Prostate gland (tissue), 2 donors: ENCODE measurements at regions not wholly inside any gene's neighbourhood (a gene's known extent, or its start where the extent isn't known, plus 50 kb on each side); places are given as distances from the start of the nearest gene placed in this dataset.

ENCODE experiments used
- DNase-seq: peaks from one replicate; pipeline ENCODE4 v3.0.0-alpha.2; 2019; ENCODE audit warnings: low spot score
- H3K27ac ChIP-seq, 2 donors: fragments of 200-600 bp; sonication (generic); 2 replicates each; pipeline ENCODE4 v1.5.1; 2017 to 2019
- H3K27me3 ChIP-seq: fragments of 200-600 bp; sonication (generic); replicated peaks from 2 replicates; pipeline ENCODE4 v1.5.1; 2019; ENCODE audit not compliant: insufficient read depth
- H3K36me3 ChIP-seq, 2 donors: fragments of 200-600 bp; sonication (generic); 1 replicate in 1 of 2; 2 replicates in 1 of 2; pipeline versions ENCODE4 v1.5.1 to v1.8.1; 2017 to 2019
- H3K4me1 ChIP-seq: fragments of 200-600 bp; sonication (generic); replicated peaks from 2 replicates; pipeline ENCODE4 v1.5.1; 2019
- H3K4me3 ChIP-seq, 2 donors: fragments of 200-600 bp; sonication (generic); 2 replicates each; pipeline ENCODE4 v1.5.1; 2017 to 2019
- H3K9me3 ChIP-seq: fragments of 200-600 bp; sonication (generic); 2 replicates; pipeline ENCODE4 v1.5.1; 2017
- CTCF ChIP-seq, 4 experiments: fragments of 200-600 bp in 2 of 4; fragments of 450-650 bp in 2 of 4; sonication (generic) in 2 of 4; IDR thresholded peaks; 1 replicate in 3 of 4; 2 replicates in 1 of 4; pipeline ENCODE4 v1.5.1; 2016 to 2019; ENCODE audit warnings: antibody characterized with exemption in 4 of 4, mild to moderate bottlenecking in 2 of 4, moderate library complexity in 2 of 4
- POLR2A ChIP-seq: fragments of 450-650 bp; IDR thresholded peaks from one replicate; pipeline ENCODE4 v1.6.1; 2016; ENCODE audit warnings: antibody characterized with exemption, mild to moderate bottlenecking
- POLR2AphosphoS5 ChIP-seq: sonication (generic); formaldehyde crosslinking; IDR thresholded peaks from one replicate; pipeline ENCODE4 v1.6.1; 2017; ENCODE audit warnings: antibody characterized with exemption
- whole genome bisulfite sequencing: methylation state at CpG from one replicate; pipeline ENCODE4 v1.1.5; 2018; 5-methylcytosine and 5-hydroxymethylcytosine counted together
- intact Hi-C: fragments of 100-400 bp; cut with DNase I; formaldehyde crosslinking; loops from one replicate; pipeline ENCODE4 v1.14.2; 2022

- 66% methylated on average over 10 of the region's 10 CpGs for WGBS
- Histone ChIP-seq H3K27ac (no peak overlapping the region), H3K27me3 (no peaks in the 10 kb centered on the region), H3K36me3 (no peaks in the 10 kb centered on the region), H3K9me3 (no peaks in the 10 kb centered on the region), H3K4me1 (no peaks in the 10 kb centered on the region), H3K4me3 (no peak overlapping the region)
- TF ChIP-seq CTCF (IDR thresholded peaks at IDR 0.05) (no peak), POLR2A (no peak), POLR2AphosphoS5 (no peak)
- DNase-seq = peak; percentile 28
- intact Hi-C loops = no loop called here
Observed at GRCh38 chr9:91073049-91073810, 271.6 kb downstream of the SYK start.

GRCh38 chr9:91073811-91074771 is 272.5 kb downstream of the SYK start:
- no peak for DNase-seq
- no peak overlapping the region for H3K4me3 ChIP-seq
- H3K27me3 ChIP-seq = no peaks in the 10 kb centered on the region
- 91% methylated on average over 14 of the region's 14 CpGs for whole genome bisulfite sequencing
- intact Hi-C loops = no loop called here
- H3K36me3 ChIP-seq = no peaks in the 10 kb centered on the region
- no peaks in the 10 kb centered on the region for H3K9me3 ChIP-seq
- TF ChIP-seq CTCF (IDR thresholded peaks at IDR 0.05) = no peak
- TF ChIP-seq POLR2A = no peak
- no peak for TF ChIP-seq POLR2AphosphoS5
- no peaks in the 10 kb centered on the region for H3K4me1 ChIP-seq
- H3K27ac ChIP-seq = no peak overlapping the region

GRCh38 chr9:91074866-91075265 is 273.2 kb downstream of the SYK start:
- 91% methylated on average over 13 of the region's 13 CpGs for WGBS
- H3K27ac ChIP-seq = no peak overlapping the region
- no peak overlapping the region for H3K4me3 ChIP-seq
- TF ChIP-seq POLR2A = no peak
- TF ChIP-seq CTCF (IDR thresholded peaks at IDR 0.05) = no peak
- TF ChIP-seq POLR2AphosphoS5 = no peak
- DNase-seq = no peak
- intact Hi-C loops = no loop called here
- no peaks in the 10 kb centered on the region for H3K9me3 ChIP-seq
- H3K4me1 ChIP-seq = no peaks in the 10 kb centered on the region
- H3K36me3 ChIP-seq = no peaks in the 10 kb centered on the region
- no peaks in the 10 kb centered on the region for H3K27me3 ChIP-seq

GRCh38 chr9:91075279-91075678 is 273.7 kb downstream of the SYK start:
- no peak for DNase-seq
- H3K36me3 ChIP-seq = no peaks in the 10 kb centered on the region
- H3K4me3 ChIP-seq = no peak overlapping the region
- TF ChIP-seq POLR2AphosphoS5 = no peak
- TF ChIP-seq POLR2A = no peak
- TF ChIP-seq CTCF (IDR thresholded peaks at IDR 0.05) = no peak
- H3K9me3 ChIP-seq = no peaks in the 10 kb centered on the region
- intact Hi-C loops = no loop called here
- 90% methylated on average over 8 of the region's 8 CpGs for WGBS
- H3K27me3 ChIP-seq = no peaks in the 10 kb centered on the region
- no peaks in the 10 kb centered on the region for H3K4me1 ChIP-seq
- H3K27ac ChIP-seq = no peak overlapping the region
